ENCODE measurements at regions not wholly inside any gene's neighbourhood (a gene's known extent, or its start where the extent isn't known, plus 50 kb on each side); places are given as distances from the start of the nearest gene placed in this dataset.

DNA sequence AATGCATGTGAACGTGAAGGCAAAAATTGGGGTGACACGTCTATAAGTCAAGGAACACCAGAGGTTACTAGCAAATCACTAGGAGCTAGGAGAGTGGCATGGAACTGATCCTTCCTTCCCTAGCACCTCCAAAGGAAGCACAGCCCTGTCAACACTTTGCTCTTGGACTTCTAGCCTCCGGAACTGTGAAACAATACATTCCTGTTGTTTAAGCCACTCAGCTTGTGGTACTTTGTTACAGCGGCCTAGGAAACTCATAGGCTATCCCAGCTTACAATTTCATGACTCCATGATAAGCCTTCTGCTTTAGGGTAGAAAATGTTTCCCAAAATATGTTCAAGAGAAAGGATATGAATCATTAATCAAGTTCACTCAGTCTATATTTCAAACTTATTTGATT lies 798.1 kb downstream of the DCDC2C start:
- Histone ChIP-seq H3K79me2 (ENCODE audit: insufficient read depth, low read length) (no peaks in the 10 kb centered on the region), H4K20me1 (ENCODE audit: insufficient read depth) (no peaks in the 10 kb centered on the region), H3K27me3 (ENCODE audit: insufficient read depth, low read length) (no peaks in the 10 kb centered on the region), H3K9ac (ENCODE audit: low read length) (no peak overlapping the region), H3K9me2 (ENCODE audit: insufficient read depth) (no peaks in the 10 kb centered on the region), H3K4me3 (replicated peaks in 1 of 2; ENCODE audit: low read depth in 1 of 2, low read length in 2 of 2) (no peak overlapping the region), H3K9me3 (ENCODE audit: control insufficient read depth in 1 of 2, insufficient read depth in 1 of 2, low read depth in 1 of 2, low read length in 2 of 2) (peaks cover 5 to 29% of the 10 kb centered on the region in 2 experiments; a peak in 2 of 4 replicates), H3K4me2 (ENCODE audit: low read length) (no peak overlapping the region), H3K27ac (ENCODE audit: low read depth, low read length) (no peak overlapping the region), H3K36me3 (ENCODE audit: control insufficient read depth in 1 of 2, insufficient read depth in 2 of 2, low read length in 2 of 2) (no peaks in the 10 kb centered on the region), H2AFZ (ENCODE audit: low read depth, low read length, poor library complexity, severe bottlenecking) (no peak overlapping the region), H3K4me1 (ENCODE audit: control insufficient read depth in 1 of 2, insufficient read depth in 2 of 2, low read length in 2 of 2) (no peaks in the 10 kb centered on the region)
- no peak for DNase-seq (ENCODE audit: low read depth, low spot score)
- BruUV-seq (replicated peaks): no TSS peak
- CTCF ChIA-PET: no interaction called here
- TF ChIP-seq CBX3 (IDR thresholded peaks at IDR 0.05; ENCODE audit: low read depth) (no peak), TCF7L2 (IDR thresholded peaks at IDR 0.05; ENCODE audit: borderline replicate concordance, extremely low read depth, insufficient read depth, insufficient read length) (no peak), SP1 (IDR thresholded peaks at IDR 0.05; ENCODE audit: low read depth) (no peak), RAD21 (IDR thresholded peaks at IDR 0.05; ENCODE audit: low read depth) (no peak), YY1 (IDR thresholded peaks at IDR 0.05; ENCODE audit: extremely low read depth, insufficient replicate concordance, low read depth, low read length) (no peak), FOSL1 (IDR thresholded peaks at IDR 0.05; ENCODE audit: low read depth) (no peak), ZFX (IDR thresholded peaks at IDR 0.05) (no peak), ELF1 (IDR thresholded peaks at IDR 0.05; ENCODE audit: borderline replicate concordance, low read depth) (no peak), JUND (IDR thresholded peaks at IDR 0.05) (no peak), SRF (IDR thresholded peaks at IDR 0.05; ENCODE audit: low read depth) (no peak), ZNF274 (IDR thresholded peaks at IDR 0.05; ENCODE audit: low read depth, low read length) (no peak), EZH2phosphoT487 (IDR thresholded peaks at IDR 0.05; ENCODE audit: borderline replicate concordance) (no peak)
- TF ChIP-seq, protein P1, sequence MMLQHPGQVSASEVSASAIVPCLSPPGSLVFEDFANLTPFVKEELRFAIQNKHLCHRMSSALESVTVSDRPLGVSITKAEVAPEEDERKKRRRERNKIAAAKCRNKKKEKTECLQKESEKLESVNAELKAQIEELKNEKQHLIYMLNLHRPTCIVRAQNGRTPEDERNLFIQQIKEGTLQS (IDR thresholded peaks at IDR 0.05): no peak
- TF ChIP-seq, protein P2, sequence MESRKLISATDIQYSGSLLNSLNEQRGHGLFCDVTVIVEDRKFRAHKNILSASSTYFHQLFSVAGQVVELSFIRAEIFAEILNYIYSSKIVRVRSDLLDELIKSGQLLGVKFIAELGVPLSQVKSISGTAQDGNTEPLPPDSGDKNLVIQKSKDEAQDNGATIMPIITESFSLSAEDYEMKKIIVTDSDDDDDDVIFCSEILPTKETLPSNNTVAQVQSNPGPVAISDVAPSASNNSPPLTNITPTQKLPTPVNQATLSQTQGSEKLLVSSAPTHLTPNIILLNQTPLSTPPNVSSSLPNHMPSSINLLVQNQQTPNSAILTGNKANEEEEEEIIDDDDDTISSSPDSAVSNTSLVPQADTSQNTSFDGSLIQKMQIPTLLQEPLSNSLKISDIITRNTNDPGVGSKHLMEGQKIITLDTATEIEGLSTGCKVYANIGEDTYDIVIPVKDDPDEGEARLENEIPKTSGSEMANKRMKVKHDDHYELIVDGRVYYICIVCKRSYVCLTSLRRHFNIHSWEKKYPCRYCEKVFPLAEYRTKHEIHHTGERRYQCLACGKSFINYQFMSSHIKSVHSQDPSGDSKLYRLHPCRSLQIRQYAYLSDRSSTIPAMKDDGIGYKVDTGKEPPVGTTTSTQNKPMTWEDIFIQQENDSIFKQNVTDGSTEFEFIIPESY (IDR thresholded peaks at IDR 0.05; ENCODE audit: extremely low read depth, insufficient replicate concordance, low read length): no peak
- TF ChIP-seq, protein P3, sequence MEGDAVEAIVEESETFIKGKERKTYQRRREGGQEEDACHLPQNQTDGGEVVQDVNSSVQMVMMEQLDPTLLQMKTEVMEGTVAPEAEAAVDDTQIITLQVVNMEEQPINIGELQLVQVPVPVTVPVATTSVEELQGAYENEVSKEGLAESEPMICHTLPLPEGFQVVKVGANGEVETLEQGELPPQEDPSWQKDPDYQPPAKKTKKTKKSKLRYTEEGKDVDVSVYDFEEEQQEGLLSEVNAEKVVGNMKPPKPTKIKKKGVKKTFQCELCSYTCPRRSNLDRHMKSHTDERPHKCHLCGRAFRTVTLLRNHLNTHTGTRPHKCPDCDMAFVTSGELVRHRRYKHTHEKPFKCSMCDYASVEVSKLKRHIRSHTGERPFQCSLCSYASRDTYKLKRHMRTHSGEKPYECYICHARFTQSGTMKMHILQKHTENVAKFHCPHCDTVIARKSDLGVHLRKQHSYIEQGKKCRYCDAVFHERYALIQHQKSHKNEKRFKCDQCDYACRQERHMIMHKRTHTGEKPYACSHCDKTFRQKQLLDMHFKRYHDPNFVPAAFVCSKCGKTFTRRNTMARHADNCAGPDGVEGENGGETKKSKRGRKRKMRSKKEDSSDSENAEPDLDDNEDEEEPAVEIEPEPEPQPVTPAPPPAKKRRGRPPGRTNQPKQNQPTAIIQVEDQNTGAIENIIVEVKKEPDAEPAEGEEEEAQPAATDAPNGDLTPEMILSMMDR (IDR thresholded peaks at IDR 0.05 in 2 of 3, conservative IDR thresholded peaks at IDR 0.05 in 1 of 3; ENCODE audit: borderline replicate concordance in 1 of 3, insufficient read depth in 1 of 3, low read depth in 2 of 3, low read length in 2 of 3): no peak
- TF ChIP-seq, protein P4, sequence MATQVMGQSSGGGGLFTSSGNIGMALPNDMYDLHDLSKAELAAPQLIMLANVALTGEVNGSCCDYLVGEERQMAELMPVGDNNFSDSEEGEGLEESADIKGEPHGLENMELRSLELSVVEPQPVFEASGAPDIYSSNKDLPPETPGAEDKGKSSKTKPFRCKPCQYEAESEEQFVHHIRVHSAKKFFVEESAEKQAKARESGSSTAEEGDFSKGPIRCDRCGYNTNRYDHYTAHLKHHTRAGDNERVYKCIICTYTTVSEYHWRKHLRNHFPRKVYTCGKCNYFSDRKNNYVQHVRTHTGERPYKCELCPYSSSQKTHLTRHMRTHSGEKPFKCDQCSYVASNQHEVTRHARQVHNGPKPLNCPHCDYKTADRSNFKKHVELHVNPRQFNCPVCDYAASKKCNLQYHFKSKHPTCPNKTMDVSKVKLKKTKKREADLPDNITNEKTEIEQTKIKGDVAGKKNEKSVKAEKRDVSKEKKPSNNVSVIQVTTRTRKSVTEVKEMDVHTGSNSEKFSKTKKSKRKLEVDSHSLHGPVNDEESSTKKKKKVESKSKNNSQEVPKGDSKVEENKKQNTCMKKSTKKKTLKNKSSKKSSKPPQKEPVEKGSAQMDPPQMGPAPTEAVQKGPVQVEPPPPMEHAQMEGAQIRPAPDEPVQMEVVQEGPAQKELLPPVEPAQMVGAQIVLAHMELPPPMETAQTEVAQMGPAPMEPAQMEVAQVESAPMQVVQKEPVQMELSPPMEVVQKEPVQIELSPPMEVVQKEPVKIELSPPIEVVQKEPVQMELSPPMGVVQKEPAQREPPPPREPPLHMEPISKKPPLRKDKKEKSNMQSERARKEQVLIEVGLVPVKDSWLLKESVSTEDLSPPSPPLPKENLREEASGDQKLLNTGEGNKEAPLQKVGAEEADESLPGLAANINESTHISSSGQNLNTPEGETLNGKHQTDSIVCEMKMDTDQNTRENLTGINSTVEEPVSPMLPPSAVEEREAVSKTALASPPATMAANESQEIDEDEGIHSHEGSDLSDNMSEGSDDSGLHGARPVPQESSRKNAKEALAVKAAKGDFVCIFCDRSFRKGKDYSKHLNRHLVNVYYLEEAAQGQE (IDR thresholded peaks at IDR 0.05; ENCODE audit: low read depth): no peak
- TF ChIP-seq, protein P5, sequence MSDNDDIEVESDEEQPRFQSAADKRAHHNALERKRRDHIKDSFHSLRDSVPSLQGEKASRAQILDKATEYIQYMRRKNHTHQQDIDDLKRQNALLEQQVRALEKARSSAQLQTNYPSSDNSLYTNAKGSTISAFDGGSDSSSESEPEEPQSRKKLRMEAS (IDR thresholded peaks at IDR 0.05): no peak
- no peak for ATAC-seq
- POLR2A ChIA-PET: no interaction called here
- intact Hi-C loops (cut with micrococcal nuclease): no loop called here
- RAD21 ChIA-PET (ENCODE audit: low non-redundant PET in 1 of 2, low total read pairs in 2 of 2, uncharacterized antibody in 2 of 2, unreplicated experiment in 2 of 2): no interaction called here
